SU-DHL-6 (cell line): ENCODE measurements at regions not wholly inside any gene's neighbourhood (a gene's known extent, or its start where the extent isn't known, plus 50 kb on each side); places are given as distances from the start of the nearest gene placed in this dataset.

Experiments used
- EZH2phosphoT487 ChIP-seq: fragments of 200-600 bp; sonication (generic), shearing (Covaris generic); conservative IDR thresholded peaks from 2 replicates; pipeline ENCODE4 v1.6.1; 2018; ENCODE audit warnings: mild to moderate bottlenecking, antibody characterized with exemption, low read length, moderate library complexity, mixed read lengths
- TF ChIP-seq, protein P1 (sequence below): fragments of 200-600 bp; sonication (generic); IDR thresholded peaks from one replicate; pipeline ENCODE4 v1.5.1; 2017; ENCODE audit warnings: antibody characterized with exemption, mild to moderate bottlenecking, low read length, moderate library complexity; ENCODE audit not compliant: insufficient read depth, poor library complexity, severe bottlenecking

DNA sequence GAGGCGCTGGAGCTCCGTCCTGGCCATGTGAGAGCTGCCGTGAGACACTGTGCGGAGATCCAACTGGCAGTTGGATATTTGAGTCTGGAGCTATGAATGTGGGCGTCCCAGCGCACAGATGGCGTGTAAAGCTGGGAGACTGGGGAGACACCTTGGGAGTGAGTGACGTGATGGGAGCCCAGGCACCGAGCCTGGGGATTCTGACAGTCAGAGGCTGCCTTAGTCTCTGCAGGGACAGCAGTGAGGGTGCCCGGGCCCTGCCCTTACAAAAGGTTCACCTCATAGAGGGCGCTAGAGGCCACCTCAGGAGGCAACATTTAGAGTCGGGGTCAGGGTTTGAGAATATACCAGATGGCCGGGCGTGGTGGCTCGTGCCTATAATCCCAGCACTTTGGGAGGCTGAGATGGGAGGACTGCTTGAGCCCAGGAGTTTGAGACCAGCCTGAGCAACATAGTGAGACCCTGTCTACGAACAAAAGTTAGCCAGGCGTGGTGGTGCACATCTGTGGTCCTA is 194.1 kb upstream of the GSE1 start:
- TF ChIP-seq, protein P1, sequence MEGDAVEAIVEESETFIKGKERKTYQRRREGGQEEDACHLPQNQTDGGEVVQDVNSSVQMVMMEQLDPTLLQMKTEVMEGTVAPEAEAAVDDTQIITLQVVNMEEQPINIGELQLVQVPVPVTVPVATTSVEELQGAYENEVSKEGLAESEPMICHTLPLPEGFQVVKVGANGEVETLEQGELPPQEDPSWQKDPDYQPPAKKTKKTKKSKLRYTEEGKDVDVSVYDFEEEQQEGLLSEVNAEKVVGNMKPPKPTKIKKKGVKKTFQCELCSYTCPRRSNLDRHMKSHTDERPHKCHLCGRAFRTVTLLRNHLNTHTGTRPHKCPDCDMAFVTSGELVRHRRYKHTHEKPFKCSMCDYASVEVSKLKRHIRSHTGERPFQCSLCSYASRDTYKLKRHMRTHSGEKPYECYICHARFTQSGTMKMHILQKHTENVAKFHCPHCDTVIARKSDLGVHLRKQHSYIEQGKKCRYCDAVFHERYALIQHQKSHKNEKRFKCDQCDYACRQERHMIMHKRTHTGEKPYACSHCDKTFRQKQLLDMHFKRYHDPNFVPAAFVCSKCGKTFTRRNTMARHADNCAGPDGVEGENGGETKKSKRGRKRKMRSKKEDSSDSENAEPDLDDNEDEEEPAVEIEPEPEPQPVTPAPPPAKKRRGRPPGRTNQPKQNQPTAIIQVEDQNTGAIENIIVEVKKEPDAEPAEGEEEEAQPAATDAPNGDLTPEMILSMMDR = no peak
- TF ChIP-seq EZH2phosphoT487 = no peak
